Amniotic epithelial cell (primary cell): ENCODE measurements at regions not wholly inside any gene's neighbourhood (a gene's known extent, or its start where the extent isn't known, plus 50 kb on each side); places are given as distances from the start of the nearest gene placed in this dataset.
"Not testable (repeated sequence)": the region's sequence is repeated elsewhere in the genome, so short reads cannot be mapped to it uniquely, and the experiment has no call there.

ENCODE experiments used
- DNase-seq: peaks from one replicate; pipeline ENCODE4 v3.0.0-alpha.2; 2010; ENCODE audit warnings: low read depth

DNA sequence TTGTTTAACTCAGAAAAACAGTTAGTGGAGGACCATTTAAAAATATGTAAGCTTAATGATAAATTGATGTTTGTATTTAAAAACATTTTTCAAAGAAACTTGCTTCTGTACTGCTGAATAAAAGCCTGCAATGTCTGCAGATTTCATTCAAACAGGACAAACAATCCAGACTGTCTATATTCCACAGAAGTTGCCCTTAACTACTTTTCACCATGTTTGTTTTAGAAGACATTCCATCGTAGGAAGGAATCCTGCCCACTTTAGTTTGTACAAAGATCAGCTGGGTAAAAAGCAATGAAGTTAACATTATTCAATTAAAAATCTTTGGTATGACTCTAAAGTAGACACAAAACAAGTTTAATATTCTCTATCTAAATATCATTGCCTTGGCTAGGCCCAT lies 195.7 kb upstream of the CCNH start:
- DNase-seq: no peak

DNA sequence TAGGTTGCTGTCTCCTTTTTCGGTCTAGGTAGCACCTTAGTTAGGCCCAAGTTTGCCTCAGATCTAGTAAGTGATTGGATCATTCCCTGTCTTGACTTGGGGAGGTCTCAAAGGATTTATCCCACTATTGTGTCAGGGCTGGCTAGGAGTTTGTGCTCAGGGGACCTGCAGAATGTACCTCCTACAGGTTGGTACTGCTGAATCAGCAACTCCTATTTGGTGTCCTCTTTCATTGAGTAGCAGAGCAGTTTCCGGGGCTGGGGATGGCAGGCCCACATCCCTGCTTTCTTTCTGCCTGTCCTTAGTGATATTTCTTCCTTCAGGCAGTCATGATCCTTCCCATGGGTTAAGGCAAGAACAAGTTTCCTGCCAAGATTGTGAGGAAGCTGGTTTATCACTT lies 192.9 kb upstream of the CCNH start:
- no peak for DNase-seq

DNA sequence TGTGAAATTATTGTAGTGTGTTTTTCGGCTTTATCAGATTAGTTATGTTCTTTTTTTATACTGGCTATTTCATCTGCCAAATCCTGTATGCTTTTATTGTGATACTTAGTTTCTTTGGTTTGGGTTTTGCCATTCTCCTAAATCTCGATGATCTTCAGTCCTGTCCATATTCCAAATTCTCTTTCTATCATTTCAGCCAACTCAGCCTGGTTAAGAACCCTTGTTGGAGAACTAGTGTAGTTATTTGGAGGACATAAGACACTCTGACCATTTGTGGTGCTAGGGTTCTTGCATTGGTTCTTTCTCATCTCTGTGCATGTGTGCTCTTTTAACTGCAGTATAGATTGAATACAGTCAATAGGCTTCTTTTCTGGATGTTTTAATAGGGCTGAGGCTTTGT lies 187.0 kb upstream of the CCNH start:
- no peak for DNase-seq

DNA sequence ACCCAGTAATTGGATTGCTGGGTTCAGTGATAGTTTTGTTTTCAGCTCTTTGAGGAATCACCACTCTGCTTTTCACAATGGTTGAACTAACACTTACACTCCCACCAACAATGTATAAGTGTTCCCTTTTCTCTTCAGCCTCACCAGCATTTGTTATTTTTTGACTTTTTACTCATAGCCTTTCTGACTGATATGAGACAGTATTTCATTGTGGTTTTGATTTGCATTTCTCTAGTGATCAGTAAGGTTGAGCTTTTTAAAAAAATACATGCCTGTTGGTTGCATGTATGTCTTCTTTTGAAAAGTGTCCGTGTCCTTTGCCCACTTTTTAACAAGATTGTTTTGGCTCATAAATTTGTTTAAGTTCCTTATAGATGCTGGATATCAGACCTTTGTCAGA lies 185.7 kb upstream of the CCNH start:
- DNase-seq: no peak

DNA sequence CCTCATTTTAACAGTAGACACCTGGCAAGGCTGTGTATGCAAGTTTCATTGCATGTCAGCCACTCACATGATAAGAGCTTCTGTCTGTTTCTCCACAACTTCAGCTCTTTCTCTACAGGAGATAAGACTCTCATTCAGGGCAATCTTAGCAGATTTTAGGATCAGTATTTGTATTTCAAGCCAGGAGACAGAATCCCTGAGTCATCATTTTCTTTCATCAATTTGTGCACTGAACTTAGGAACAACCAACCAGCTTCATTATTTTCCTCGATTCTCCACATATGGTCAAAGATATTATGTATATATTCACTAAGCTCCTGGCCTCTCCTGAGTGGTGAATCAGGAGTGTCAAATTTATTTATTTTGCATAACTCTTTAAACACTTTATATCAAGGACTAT lies 181.8 kb upstream of the CCNH start:
- no peak for DNase-seq

DNA sequence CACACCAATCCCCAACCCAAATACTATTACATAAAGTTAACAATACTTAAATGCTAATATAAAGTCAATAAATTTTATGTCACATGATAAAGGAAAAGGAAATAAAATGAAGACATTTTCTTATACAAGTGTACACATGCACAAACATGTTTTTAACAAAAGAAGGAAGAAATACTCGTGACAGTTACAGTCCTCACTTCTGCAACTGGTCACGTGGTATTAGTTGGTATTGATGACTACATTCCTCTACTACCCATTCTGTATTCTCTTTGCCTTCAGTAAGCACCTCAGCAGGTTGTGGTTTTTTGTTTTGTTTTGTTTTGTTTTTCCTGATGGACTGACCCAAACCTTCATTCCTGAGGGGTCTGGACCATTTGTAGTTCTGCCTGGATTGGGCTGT lies 176.9 kb upstream of the CCNH start:
- DNase-seq: no peak

DNA sequence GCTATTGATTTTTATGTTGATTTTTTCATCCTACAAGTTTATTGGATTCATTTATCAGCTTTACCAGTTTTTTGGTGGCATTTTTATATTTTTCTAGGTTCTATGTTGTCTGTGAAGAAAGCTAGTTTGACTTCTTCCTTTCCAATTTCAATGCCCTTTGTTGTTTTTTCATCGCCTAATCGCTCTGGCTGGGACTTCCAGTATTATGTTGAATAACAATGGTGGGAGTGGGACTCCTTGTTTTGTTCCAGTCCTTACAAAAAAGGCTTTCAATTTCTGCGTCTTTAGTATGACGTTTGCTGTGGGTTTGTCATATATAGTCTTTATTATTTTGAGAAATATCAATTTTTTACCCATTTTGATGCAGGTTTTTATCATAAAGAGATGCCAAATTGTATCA lies 175.6 kb upstream of the CCNH start:
- DNase-seq: no peak

DNA sequence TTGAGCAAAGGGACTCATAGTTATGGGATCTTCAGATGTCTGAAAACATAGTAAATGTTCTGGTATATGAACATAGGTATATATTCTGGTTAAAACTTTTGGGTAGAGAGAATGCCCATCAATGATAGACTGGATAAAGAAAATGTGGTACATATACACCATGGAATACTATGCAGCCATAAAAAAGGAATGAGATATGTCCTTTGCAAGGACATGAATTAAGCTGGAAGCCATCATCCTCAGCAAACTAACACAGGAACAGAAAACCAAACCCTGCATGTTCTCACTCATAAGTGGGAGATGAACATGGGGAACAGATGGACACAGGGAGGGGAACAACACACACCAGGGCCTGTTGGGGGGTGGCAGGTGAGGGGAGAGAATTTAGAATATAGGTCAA lies 171.0 kb upstream of the CCNH start:
- not testable (repeated sequence) for DNase-seq

DNA sequence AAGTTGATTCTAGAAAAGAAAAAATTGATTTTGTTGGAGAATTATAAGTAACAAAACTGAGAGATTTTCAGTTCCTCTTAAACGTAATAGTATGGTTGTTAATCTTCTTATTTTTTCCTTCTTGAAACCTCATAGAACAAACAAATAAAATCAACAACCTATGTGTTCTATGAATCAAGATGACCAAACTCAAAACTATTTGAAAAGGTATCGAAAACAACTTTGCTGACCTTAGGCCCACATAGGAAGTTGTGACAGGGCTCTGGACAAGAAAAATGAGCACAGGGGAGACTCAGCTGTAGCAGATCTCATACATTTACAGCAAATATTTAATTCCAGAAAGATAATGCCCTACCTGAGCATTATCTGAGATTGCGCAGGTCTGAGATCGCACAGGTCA lies 169.4 kb upstream of the CCNH start:
- DNase-seq: no peak

DNA sequence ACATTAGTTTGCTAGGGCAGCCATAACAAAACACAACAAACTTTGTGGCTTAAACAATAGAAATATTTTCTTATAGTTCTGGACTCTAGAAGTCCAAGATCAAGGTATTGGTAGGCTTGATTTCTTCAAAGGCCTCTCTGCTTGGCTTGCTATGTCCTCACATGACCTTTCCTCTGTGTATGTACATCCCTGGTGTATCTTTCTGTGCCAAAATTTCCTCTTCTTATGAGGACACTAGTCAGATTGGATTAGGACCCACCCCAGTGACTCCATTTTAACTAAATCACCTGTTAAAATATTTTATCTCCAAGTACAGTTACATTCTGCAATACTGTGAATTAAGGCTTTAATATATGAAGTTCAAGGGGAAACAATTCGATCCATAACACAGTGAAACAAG lies 168.9 kb upstream of the CCNH start:
- no peak for DNase-seq

DNA sequence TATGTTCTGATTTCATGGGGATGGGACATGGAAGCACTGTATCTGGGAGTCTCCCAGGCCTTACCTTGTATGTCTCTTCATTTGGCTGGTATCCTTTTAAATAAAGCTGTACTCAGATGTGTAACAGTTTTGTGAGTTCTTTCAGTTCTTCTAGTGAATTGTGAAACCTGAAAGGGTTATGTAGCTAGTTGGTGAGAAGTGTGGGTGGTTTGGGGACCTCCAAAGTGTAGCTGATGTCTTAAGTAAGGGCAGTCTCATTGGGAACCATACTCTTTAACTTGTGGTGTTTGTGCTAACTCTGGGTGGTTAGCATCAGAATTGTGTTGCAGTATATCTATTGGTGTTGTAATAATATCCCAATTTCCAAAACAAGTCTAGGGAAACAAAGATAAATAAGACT lies 166.9 kb upstream of the CCNH start:
- no peak for DNase-seq

DNA sequence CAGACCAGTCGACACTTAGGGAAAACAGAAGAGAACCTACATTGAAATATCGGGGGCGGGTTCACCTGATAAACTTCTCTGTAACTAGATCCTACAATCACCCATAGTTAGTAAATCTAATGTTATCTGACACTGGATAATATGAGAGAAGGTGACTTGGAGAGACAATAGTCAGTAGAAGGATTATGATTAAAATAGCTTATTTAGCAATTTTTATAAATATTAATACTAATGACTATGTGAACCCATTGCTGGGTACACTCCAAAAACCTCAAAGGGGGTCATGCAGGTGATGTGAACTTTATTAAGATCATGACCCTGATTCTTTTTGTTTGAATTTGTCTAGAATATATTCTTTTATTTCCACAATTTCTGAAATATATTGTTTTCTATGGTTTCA lies 164.1 kb upstream of the CCNH start:
- no peak for DNase-seq

DNA sequence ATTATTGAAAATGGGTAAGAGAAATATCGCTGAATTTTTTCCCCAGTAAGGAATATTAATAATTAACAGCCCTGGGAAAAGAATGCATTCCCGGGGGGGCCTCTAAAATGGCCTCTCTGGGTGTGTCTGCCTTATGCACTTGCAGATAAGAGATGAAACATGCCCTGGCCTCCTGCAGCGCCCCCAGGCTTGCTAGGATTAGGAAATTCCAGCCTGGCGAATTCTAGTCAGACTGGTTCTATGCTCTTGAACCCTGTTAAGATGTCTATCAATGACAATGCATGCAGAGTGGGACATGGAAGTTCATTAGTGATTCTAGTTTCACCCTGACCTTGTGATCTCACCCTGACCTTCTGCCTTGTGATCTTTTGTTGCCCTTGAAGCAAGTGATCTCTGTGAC lies 163.6 kb upstream of the CCNH start:
- DNase-seq: not testable (repeated sequence)

DNA sequence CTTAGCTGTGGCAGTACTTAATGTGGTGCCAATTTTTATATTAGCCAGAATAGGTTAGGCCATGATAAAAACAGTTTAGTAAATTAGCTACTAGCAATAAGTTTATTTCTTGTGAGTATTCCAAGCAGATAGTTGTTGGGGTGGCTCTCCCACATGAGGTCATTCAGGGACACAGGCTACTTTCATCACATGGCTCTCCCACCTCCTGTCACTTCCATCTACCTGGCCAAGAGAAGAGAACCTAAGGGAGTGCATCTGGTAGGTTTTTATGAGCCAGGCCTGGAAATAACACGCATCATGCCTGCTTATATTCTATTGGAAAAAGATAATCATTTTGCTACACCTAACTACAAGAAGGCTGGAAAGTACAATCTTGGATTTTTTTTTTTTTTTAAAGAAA lies 161.4 kb upstream of the CCNH start:
- no peak for DNase-seq

DNA sequence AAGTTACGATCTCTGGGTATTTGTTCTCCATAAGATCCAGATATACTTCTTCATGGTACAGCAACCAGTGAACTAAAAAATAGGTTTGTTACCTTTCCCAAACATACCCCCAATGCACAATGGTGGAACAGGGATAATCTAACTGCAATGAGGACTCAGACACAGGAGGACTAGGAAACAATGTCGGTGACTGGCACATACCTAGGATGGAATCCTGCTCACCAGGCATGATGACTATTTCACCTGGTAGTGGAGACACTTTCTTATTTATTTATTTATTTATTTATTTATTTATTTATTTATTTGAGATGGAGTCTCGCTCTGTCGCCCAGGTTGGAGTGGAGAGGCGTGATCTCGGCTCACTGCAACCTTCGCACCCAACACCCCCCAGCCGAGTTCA lies 159.9 kb upstream of the CCNH start:
- DNase-seq: no peak

DNA sequence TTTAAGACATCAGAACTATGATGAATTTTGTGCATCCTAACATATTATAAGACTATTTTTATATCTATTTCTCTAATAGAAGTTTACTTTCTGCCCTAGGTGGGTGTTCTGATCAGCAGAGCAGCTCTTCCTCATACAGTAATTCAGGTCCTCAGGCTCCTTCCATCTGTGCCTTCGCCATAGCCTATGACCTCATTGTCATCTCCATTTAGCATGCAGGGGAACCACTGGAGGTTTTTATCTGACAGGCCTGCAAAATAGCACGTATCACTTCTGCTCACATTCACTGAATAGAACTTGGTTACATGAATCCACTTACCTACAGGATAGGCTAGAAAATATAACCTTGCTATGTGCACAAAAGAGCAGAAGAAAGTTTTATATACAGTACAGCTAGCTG lies 159.4 kb upstream of the CCNH start:
- DNase-seq: no peak

DNA sequence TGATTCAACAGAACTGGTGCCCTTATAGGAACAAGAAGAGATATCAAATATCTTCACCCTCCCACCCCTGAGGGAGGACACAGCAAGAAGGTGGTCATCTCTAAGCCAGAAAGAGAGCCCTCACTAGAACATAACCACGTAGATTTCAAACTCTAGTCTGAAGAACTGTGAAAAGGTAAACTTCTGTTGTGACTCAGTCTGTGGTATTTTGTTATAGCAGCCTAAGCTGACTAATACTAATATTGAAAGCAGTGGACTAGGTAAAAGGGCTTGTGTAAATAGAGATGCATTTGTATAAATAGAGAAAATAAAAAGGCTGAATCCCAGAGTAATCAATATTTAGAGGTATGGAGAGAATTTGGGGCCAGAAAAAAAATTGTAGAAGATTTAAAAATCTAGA lies 157.6 kb upstream of the CCNH start:
- no peak for DNase-seq

DNA sequence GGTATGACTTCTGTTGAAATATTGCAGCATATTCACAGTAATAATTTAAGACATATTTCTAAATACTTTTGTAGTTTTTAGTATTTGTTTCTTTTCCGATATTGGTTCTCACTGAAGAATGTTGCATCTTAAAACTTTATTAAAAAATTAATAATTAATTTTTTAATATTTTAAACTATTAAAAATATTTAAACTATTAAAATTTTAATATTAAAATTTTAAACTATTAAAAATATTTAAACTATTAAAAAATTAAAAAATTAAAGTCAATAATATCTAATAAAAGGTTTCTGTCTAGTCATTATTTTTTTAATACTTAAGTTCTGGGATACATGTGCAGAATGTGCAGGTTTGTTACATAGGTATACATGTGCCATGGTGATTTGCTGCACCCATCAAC lies 149.3 kb upstream of the CCNH start:
- DNase-seq: no peak

DNA sequence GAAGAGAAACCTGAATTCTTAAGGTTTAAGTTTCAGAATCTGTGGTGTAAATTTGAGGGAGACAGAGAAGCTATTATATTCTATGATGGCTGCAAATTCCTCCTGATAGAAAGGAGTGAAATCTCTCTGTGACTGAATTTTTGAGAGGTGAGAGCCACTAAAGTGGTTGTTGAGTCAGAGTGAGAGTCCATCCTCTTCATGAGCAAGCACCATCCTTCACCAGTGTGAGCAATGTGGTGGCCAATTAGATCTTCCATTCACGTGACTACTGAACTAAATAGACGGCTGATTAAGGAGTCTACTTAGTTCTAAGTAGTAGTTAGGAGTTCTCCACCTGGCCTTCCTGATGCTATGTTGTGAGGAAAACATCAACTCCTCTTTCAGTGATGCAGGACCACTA lies 147.8 kb upstream of the CCNH start:
- DNase-seq: no peak

DNA sequence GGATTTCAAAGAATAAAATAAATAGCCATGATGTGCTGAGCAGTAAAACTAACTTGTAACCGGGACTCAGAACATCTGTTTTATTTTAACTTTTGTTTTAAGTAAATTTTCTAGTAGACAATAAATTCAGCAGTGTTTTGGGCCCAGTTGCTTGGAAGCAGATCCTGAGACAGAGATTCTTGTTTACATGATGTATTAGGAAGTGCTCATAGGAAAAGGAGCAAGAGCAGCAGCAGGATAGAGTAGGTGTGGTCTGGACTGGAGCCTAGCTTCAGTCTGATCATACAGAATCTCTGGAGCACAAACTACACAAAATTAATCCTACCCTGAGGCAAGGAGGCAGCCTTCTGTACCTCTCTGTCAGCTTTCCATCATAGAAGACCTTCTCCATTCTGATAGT lies 139.2 kb upstream of the CCNH start:
- DNase-seq: no peak

DNA sequence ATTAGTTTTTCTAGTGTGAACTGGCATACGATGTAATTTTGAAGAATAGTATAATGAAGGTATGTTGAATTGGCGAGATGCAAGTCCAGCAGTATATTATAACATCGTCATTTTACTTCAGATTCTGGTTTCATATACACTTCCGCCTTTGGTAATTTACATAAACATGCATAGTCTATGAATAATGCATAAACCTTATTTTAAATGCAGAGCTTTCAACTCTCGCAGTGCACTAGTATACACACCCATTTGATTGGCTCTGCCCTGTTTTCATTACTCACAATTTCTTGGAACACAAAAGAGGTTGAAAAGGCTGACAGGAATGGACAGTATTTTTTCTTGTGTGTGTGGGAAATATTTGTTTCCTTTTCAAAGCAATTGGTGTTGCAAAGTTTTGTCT lies 128.9 kb upstream of the CCNH start:
- DNase-seq: no peak

DNA sequence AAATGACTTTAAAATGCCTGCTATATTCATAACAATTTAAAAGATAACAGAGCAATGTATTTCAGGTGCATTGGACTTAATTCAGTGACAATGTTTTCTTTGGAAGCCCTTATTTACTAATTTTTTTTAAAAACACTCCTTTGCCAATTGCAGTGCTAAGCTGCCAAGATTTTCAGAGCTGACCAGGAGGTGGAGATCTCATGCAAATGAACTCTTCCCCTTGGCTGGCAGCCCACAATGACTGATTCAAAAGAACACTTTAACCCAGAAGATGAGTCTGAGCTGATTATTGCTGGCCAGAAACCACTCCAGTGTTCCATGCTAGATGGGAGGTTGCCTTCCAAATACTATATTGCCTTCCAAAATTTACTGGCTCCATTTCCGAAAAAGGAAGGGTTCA lies 128.3 kb upstream of the CCNH start:
- peak; percentile 1 for DNase-seq

DNA sequence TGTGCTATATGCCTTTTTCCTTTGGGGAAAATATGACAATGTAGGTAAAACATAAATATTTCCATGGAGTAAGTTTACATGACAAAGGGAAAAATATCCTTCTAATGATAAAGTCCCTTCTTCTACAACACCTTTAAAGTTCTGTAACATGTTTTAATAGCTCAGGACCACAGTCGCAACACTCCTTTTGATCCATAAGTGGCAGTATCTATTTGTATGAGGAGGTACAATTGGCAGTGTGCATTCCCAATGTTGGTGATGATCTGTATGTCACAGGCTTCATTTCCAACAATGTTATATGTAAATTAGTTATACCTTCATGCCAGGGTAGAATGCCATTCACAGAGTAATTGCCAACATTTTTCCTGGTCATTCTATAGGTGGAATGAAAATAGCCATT lies 127.1 kb upstream of the CCNH start:
- no peak for DNase-seq

DNA sequence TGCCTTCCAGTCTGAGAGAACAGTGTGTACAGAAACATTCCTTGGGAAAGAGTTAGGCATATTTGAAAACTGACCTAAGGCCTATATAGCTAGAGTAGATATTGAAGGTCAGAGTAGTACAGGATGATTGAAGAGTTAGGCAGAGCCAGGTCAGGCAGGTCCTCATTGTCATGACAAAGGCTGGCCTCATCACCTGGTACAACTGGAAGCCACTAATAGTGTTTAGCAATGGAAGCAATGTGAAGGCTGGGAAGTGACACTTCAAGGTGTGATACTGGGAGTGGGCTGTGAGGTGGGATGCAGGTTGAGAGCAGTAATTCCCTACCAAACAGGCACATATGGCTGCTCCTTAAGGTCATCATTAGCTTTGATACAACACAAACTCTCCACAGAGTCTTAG lies 123.6 kb upstream of the CCNH start:
- no peak for DNase-seq

DNA sequence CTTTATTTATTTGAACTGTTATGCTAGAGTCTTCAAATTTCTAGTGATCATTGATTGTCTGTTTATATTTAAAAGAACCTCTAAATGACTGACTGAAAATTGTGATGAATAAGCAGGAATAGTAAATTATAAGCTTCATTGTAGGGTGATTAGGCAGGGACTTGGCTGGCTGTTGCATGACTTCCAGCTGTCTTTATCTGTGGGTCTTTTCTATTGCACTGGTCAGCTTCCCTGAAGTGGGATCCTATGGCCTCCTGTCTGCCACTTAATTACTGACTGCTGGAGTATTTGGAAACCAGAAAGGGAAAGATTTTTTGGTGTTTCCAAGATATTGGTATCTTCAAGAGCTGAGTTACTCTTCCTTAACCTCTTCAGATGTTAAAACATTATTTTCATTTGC lies 123.0 kb upstream of the CCNH start:
- no peak for DNase-seq
